ENCODE measurements at regions not wholly inside any gene's neighbourhood (a gene's known extent, or its start where the extent isn't known, plus 50 kb on each side); places are given as distances from the start of the nearest gene placed in this dataset.

DNA sequence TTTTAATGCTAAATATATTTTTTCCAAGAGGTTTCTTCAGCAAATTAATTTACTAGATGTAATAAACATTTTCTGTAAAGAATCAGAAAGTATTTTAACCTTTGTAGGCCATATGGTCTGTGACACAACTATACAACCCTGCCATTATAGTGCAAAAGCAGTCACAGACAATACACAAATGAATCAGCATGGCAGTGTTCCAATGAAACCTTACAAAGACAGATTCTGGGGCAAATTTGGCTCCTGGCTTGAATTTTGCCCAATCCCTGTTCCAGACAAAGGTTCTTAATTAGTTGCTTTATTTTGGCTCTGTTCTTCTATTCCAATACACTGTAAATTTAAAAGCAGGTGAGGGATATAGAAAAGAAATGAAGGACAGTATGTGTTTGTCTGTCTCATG is 352.5 kb downstream of the C12orf50 start:
- Histone ChIP-seq H3K9ac (ENCODE audit: low read length) (no peak overlapping the region), H3K27ac (ENCODE audit: low read length, poor library complexity, severe bottlenecking) (no peak overlapping the region), H4K91ac (ENCODE audit: low read length) (no peak overlapping the region), H2BK120ac (ENCODE audit: low read depth, low read length) (no peak overlapping the region), H3K4me2 (ENCODE audit: low read length, poor library complexity, severe bottlenecking) (no peak overlapping the region), H3K18ac (ENCODE audit: low read depth in 1 of 2, low read length in 2 of 2) (no peak overlapping the region), H3K36me3 (ENCODE audit: control insufficient read depth in 1 of 2, insufficient read depth in 2 of 2, low read depth in 1 of 2, low read length in 2 of 2) (no peaks in the 10 kb centered on the region), H3K4ac (ENCODE audit: low read depth in 1 of 2, low read length in 2 of 2) (no peak overlapping the region), H3K9me3 (ENCODE audit: control insufficient read depth, low read length) (no peaks in the 10 kb centered on the region), H3K4me3 (ENCODE audit: insufficient read depth in 1 of 2, low read depth in 1 of 2, low read length in 2 of 2) (no peak overlapping the region), H3K23ac (ENCODE audit: low read length in 2 of 2) (no peak overlapping the region), H2BK5ac (ENCODE audit: low read depth, low read length, poor library complexity, severe bottlenecking) (no peak overlapping the region), H2AK5ac (ENCODE audit: low read length, severe bottlenecking) (no peak overlapping the region), H3K14ac (ENCODE audit: low read length in 2 of 2) (no peak overlapping the region), H3K27me3 (ENCODE audit: control insufficient read depth in 1 of 2, insufficient read depth in 1 of 2, low read length in 2 of 2) (no peaks in the 10 kb centered on the region), H3K79me1 (replicated peaks; ENCODE audit: low read length, poor library complexity, severe bottlenecking) (no peaks in the 10 kb centered on the region), H2BK12ac (ENCODE audit: low read length in 2 of 2) (no peak overlapping the region), H3K4me1 (ENCODE audit: control insufficient read depth, insufficient read depth, low read depth, low read length) (no peaks in the 10 kb centered on the region), H2BK15ac (ENCODE audit: low read depth, poor library complexity, severe bottlenecking) (no peak overlapping the region), H4K8ac (ENCODE audit: low read length) (no peak overlapping the region), H2AFZ (ENCODE audit: low read depth, low read length) (no peak overlapping the region)
- DNase-seq = no peak

DNA sequence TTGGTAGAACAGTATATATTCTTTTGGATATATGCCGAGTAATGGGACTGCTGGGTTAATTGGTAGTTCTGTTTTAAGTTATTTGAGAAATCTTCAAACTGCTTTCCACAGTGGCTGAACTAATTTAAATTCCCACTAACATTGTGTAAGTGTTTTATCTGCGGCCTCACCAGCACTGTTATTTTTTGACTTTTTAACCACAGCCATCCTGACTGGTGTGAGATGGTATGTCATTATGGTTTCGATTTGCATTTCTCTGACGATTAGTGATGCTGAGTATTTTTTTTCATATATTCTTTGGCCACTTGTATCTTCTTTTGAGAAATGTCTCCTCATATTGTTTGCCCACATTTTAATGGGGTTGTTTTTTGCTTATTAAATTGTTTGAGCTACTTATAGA is 357.4 kb downstream of the C12orf50 start:
- Histone ChIP-seq H2AK5ac (ENCODE audit: low read length, severe bottlenecking) (no peak overlapping the region), H2BK15ac (ENCODE audit: low read depth, poor library complexity, severe bottlenecking) (no peak overlapping the region), H4K91ac (ENCODE audit: low read length) (no peak overlapping the region), H3K4me1 (ENCODE audit: control insufficient read depth, insufficient read depth, low read depth, low read length) (no peaks in the 10 kb centered on the region), H2BK5ac (ENCODE audit: low read depth, low read length, poor library complexity, severe bottlenecking) (no peak overlapping the region), H2BK12ac (ENCODE audit: low read length in 2 of 2) (no peak overlapping the region), H2AFZ (ENCODE audit: low read depth, low read length) (no peak overlapping the region), H4K8ac (ENCODE audit: low read length) (no peak overlapping the region), H3K4me3 (ENCODE audit: insufficient read depth in 1 of 2, low read depth in 1 of 2, low read length in 2 of 2) (no peak overlapping the region), H3K79me1 (replicated peaks; ENCODE audit: low read length, poor library complexity, severe bottlenecking) (no peaks in the 10 kb centered on the region), H3K4ac (ENCODE audit: low read depth in 1 of 2, low read length in 2 of 2) (no peak overlapping the region), H3K4me2 (ENCODE audit: low read length, poor library complexity, severe bottlenecking) (no peak overlapping the region), H3K27me3 (ENCODE audit: control insufficient read depth in 1 of 2, insufficient read depth in 1 of 2, low read length in 2 of 2) (no peaks in the 10 kb centered on the region), H3K14ac (ENCODE audit: low read length in 2 of 2) (no peak overlapping the region), H3K9me3 (ENCODE audit: control insufficient read depth, low read length) (no peaks in the 10 kb centered on the region), H2BK120ac (ENCODE audit: low read depth, low read length) (no peak overlapping the region), H3K18ac (ENCODE audit: low read depth in 1 of 2, low read length in 2 of 2) (no peak overlapping the region), H3K9ac (ENCODE audit: low read length) (no peak overlapping the region), H3K23ac (ENCODE audit: low read length in 2 of 2) (no peak overlapping the region), H3K27ac (ENCODE audit: low read length, poor library complexity, severe bottlenecking) (no peak overlapping the region), H3K36me3 (ENCODE audit: control insufficient read depth in 1 of 2, insufficient read depth in 2 of 2, low read depth in 1 of 2, low read length in 2 of 2) (no peaks in the 10 kb centered on the region)
- no peak for DNase-seq
- WGBS = 100% methylated on average over 3 of the region's 4 CpGs

DNA sequence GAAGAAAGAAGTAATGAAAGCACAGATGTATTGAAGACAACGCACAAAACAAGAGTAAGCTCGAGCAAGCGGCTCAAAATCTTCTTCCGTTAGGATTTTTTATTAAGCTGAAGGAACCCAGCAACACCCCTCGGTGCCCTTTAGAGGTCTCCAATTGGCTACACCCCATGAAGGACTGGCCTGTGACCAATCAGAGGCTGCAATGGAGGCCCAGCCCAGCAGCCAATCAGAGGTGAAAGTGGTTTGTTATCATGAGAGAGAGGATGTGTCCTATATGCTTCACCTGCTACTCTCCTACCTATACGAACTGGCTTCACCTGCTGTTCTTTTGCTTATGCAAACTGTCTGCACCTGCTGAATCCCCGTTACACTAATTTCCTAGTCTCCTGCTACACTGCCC is 358.8 kb downstream of the C12orf50 start:
- Histone ChIP-seq H3K23ac (ENCODE audit: low read length in 2 of 2) (no peak overlapping the region), H3K18ac (ENCODE audit: low read depth in 1 of 2, low read length in 2 of 2) (no peak overlapping the region), H3K4me1 (ENCODE audit: control insufficient read depth, insufficient read depth, low read depth, low read length) (no peaks in the 10 kb centered on the region), H3K27me3 (ENCODE audit: control insufficient read depth in 1 of 2, insufficient read depth in 1 of 2, low read length in 2 of 2) (no peaks in the 10 kb centered on the region), H2AK5ac (ENCODE audit: low read length, severe bottlenecking) (no peak overlapping the region), H2BK120ac (ENCODE audit: low read depth, low read length) (no peak overlapping the region), H4K8ac (ENCODE audit: low read length) (no peak overlapping the region), H3K4me2 (ENCODE audit: low read length, poor library complexity, severe bottlenecking) (no peak overlapping the region), H4K91ac (ENCODE audit: low read length) (no peak overlapping the region), H3K27ac (ENCODE audit: low read length, poor library complexity, severe bottlenecking) (no peak overlapping the region), H3K79me1 (replicated peaks; ENCODE audit: low read length, poor library complexity, severe bottlenecking) (no peaks in the 10 kb centered on the region), H3K4me3 (ENCODE audit: insufficient read depth in 1 of 2, low read depth in 1 of 2, low read length in 2 of 2) (no peak overlapping the region), H2BK5ac (ENCODE audit: low read depth, low read length, poor library complexity, severe bottlenecking) (no peak overlapping the region), H3K9me3 (ENCODE audit: control insufficient read depth, low read length) (no peaks in the 10 kb centered on the region), H3K36me3 (ENCODE audit: control insufficient read depth in 1 of 2, insufficient read depth in 2 of 2, low read depth in 1 of 2, low read length in 2 of 2) (no peaks in the 10 kb centered on the region), H2BK12ac (ENCODE audit: low read length in 2 of 2) (no peak overlapping the region), H3K14ac (ENCODE audit: low read length in 2 of 2) (no peak overlapping the region), H3K9ac (ENCODE audit: low read length) (no peak overlapping the region), H3K4ac (ENCODE audit: low read depth in 1 of 2, low read length in 2 of 2) (no peak overlapping the region), H2AFZ (ENCODE audit: low read depth, low read length) (no peak overlapping the region), H2BK15ac (ENCODE audit: low read depth, poor library complexity, severe bottlenecking) (no peak overlapping the region)
- no peak for DNase-seq
- WGBS = 98% methylated on average over 7 of the region's 7 CpGs

DNA sequence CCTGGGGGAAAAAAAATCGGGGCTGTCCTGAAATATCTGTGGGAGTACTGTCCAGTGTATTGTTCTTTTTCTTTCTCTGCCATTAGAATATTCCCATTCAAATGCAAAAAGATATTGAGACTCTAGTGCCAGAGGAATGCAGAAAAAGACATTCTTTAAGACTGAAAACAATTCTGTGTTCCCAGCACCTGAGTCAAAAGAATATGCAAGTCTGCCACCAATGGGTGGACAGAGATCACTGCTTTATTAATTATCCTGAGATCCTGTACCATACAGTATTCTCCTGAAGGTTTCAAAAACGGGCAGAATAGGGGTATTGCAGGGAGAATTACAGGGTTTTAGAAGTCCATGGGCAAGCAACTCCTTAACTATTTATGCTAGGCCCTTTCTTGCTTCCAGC is 361.8 kb downstream of the C12orf50 start:
- WGBS = no CpG with 5 or more reads among the region's 2 CpGs
- Histone ChIP-seq H3K23ac (ENCODE audit: low read length in 2 of 2) (no peak overlapping the region), H3K4me1 (ENCODE audit: control insufficient read depth, insufficient read depth, low read depth, low read length) (no peaks in the 10 kb centered on the region), H3K14ac (ENCODE audit: low read length in 2 of 2) (no peak overlapping the region), H2BK12ac (ENCODE audit: low read length in 2 of 2) (no peak overlapping the region), H3K79me1 (replicated peaks; ENCODE audit: low read length, poor library complexity, severe bottlenecking) (no peaks in the 10 kb centered on the region), H3K9me3 (ENCODE audit: control insufficient read depth, low read length) (no peaks in the 10 kb centered on the region), H2BK120ac (ENCODE audit: low read depth, low read length) (no peak overlapping the region), H3K4ac (ENCODE audit: low read depth in 1 of 2, low read length in 2 of 2) (no peak overlapping the region), H3K36me3 (ENCODE audit: control insufficient read depth in 1 of 2, insufficient read depth in 2 of 2, low read depth in 1 of 2, low read length in 2 of 2) (no peaks in the 10 kb centered on the region), H2AFZ (ENCODE audit: low read depth, low read length) (no peak overlapping the region), H3K9ac (ENCODE audit: low read length) (no peak overlapping the region), H3K18ac (ENCODE audit: low read depth in 1 of 2, low read length in 2 of 2) (no peak overlapping the region), H2BK5ac (ENCODE audit: low read depth, low read length, poor library complexity, severe bottlenecking) (no peak overlapping the region), H3K4me2 (ENCODE audit: low read length, poor library complexity, severe bottlenecking) (no peak overlapping the region), H3K4me3 (ENCODE audit: insufficient read depth in 1 of 2, low read depth in 1 of 2, low read length in 2 of 2) (no peak overlapping the region), H3K27ac (ENCODE audit: low read length, poor library complexity, severe bottlenecking) (no peak overlapping the region), H4K91ac (ENCODE audit: low read length) (no peak overlapping the region), H2BK15ac (ENCODE audit: low read depth, poor library complexity, severe bottlenecking) (no peak overlapping the region), H4K8ac (ENCODE audit: low read length) (no peak overlapping the region), H3K27me3 (ENCODE audit: control insufficient read depth in 1 of 2, insufficient read depth in 1 of 2, low read length in 2 of 2) (no peaks in the 10 kb centered on the region), H2AK5ac (ENCODE audit: low read length, severe bottlenecking) (peak overlapping the region; percentile 49)
- peak; percentile 15 for DNase-seq

Measured in mesenchymal stem cell (in vitro differentiated cells and primary cell).